Breast epithelium (tissue), 3 donors: ENCODE measurements at regions not wholly inside any gene's neighbourhood (a gene's known extent, or its start where the extent isn't known, plus 50 kb on each side); places are given as distances from the start of the nearest gene placed in this dataset.

Experiments
- CTCF ChIP-seq, 3 donors: fragments of 450-650 bp; IDR thresholded peaks; one replicate each; pipeline ENCODE4 v1.5.1; 2016 to 2017; ENCODE audit warnings: antibody characterized with exemption in 3 of 3, mild to moderate bottlenecking in 3 of 3, moderate library complexity in 3 of 3
- POLR2A ChIP-seq: fragments of 450-650 bp; IDR thresholded peaks from one replicate; pipeline ENCODE4 v1.6.1; 2016; ENCODE audit warnings: antibody characterized with exemption, mild to moderate bottlenecking, moderate library complexity

- TF ChIP-seq POLR2A (no peak), CTCF (IDR thresholded peaks at IDR 0.05) (no peak)
Observed at GRCh38 chr9:99335280-99335679, 113.2 kb downstream of the SEC61B start.
